ENCODE measurements at regions not wholly inside any gene's neighbourhood (a gene's known extent, or its start where the extent isn't known, plus 50 kb on each side); places are given as distances from the start of the nearest gene placed in this dataset.

DNA sequence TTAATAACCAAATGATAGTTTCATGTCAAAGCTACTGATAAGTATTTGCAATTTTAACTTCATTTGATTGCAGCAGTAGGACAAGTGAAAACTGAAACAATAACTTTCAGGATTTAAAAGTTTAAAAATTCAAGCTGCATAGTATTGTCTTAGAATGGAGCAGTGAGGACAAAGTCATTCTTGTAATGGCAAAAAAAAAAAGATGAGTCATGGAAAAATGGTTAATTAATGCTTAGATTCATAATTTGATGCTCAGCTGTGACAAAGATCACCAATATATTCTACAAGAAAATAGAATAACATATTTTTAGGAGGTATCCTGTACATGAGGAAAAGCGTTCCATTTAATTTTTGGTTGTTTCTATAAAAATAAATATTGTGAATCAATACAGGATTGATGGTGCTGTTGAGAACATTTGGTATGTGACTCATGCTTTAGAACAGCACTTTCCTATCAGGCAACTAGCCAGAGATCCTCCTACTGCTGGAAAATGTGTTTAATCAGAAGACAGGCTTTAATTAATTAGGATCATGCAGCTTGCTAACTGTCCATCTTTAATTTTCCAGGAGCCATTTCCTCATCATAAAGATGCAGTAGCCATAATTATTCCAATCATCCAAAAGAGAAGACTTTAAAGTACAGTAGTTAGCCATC, 239.0 kb upstream of the MMADHC start:
- DNase-seq = no peak

DNA sequence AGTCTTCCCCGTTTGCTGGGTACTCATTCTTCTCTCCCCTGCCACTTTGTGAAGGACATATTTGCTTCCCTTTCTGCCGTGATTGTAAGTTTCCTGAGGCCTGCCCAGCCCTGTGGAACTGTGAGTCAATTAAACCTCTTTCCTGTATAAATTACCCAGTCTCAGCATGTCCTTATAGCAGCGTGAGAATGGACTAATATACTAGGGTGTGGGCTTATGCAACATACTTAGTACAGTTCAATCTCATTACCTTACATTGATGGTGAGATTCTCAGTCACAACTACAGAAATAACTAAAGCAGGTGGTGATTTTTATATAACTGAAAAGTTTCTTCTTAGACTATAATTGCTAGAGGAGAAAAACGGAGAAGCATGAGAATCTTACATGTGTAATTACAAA, 237.9 kb upstream of the MMADHC start:
- no peak for DNase-seq

DNA sequence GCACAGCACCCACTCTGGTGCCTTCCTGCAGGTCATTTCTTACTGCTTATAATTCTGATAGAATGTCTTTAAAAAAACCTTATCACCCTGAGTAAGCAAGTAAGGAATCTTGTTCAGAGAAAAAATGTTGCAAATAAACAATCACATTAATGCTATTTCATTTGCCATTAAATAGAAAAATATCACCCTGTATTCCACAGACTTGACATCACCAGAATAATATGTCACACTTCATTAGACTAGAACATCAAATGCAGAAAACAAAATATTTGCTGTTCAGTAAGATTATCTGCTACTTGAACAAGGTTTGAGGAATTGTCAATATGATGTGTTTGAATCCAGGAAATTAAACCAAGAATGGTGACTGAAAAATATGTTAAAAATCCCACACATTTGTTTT, 236.6 kb upstream of the MMADHC start:
- DNase-seq = no peak

DNA sequence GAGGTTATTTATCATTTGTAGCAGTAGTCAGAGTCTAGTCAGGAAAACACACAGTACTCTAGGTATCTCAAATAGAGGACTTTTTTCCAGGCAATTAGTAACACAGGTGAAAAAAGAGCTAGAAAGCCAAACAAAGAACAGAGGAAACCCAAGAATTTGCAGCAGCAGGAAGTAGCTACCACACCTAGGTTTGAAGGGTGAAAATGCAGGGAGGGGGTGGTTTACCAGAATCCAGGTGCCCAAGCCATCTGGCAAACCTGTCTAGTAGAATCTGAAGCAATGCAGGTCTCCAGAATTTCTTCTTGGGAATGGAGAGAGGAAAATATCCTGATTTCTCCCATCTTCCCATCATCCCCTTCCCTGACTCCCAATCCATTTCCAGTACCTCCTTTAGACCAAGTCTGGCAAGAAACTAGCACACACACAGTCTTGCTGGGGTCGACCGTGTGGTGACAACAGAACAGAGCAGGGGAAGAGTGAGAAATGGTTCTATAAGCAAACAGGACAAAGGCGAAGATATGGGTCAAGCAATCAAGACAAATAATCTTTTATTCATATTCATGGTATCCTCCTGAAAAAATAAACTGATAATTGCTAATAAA, 231.9 kb upstream of the MMADHC start:
- DNase-seq = no peak

DNA sequence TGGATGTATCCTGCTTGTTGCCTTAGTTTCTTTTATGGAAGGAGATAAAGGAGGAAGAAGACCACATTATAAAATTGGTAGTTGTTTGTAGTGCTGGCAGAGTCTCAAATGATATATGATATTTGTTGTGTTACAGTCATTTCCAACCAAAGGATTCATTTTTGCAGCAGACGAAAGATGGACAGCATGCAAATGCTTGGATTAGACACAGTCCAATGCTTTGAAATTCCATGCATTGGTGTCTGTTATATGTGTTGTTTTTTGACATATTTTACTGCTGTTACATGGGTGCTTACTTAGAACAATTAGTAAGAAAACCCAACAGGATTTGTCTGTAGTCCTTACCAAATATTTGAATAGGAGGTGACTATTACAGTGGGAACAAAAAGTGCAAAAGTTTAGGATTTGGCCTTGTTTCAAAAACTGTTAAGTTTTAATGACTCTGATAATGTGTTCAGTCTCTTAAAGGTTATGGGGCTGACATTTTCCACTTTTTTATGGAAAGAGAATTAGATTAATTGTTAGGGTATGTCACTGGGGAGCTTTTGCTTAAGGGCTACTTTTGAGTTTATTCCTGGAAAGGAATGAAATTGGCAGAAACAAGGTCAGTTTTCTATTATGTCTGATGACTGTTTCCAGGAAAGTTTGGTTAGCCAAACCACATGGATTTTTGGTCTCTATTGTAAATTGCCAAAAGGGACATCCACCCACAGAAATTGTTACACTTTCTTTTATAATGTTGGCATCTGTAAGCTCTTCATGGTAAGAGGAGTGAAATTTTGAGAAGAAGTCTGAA, 229.4 kb upstream of the MMADHC start:
- DNase-seq = no peak

DNA sequence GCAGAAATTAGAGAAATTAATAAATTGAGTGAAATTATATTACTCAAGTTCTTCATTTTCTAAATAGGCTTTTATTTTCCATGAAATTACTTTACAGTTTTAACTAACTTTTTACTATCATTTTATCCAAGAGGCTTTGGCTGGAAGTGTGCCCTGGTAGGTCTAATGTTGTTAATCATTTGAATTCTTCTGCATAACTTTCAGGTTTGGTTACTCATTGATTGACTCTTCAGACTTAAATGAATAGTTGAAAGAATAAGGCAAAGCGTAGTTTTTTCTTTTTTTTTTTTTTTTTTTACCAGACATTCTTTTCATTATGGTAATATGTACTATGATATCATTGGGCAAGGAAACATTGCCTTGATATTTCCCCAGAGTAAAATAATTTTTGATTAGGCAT, 228.4 kb upstream of the MMADHC start:
- no peak for DNase-seq

DNA sequence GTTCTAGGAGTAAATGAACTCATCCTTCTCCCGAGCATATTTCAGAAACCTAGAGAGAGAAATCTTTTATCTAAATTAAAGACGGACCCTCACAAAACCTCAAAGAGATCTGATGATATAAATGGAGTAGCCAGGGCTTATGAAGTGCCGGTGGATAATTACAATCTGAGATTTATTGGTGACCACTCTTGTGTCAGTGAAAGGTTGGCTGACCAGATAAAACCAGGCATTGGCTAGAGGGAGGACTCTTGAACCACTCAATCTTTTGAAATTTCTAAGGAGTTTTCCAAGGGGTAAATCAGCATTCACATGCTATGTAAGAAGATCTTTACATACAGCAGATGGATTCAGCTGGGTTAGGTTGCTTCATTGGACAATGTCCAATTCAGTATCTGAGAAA, 227.3 kb upstream of the MMADHC start:
- no peak for DNase-seq

DNA sequence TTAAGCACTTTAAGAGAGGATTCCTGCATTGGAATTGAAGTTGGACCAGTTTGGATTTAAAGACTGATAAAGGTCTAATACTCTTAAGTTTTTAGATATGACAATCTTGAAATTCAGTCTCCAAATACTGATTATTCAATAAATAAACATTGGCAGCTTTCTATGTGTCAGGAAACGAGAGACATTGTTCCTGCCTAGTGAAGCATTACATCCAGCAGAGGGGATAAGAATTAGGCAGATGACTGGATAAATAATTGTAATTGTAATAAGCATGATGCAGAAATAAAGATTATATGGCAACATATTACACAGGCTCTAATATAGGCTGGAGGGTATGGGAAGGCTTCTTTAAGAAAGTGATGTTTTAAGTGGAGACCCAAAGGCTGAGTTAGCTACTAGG, 226.5 kb upstream of the MMADHC start:
- DNase-seq = no peak

DNA sequence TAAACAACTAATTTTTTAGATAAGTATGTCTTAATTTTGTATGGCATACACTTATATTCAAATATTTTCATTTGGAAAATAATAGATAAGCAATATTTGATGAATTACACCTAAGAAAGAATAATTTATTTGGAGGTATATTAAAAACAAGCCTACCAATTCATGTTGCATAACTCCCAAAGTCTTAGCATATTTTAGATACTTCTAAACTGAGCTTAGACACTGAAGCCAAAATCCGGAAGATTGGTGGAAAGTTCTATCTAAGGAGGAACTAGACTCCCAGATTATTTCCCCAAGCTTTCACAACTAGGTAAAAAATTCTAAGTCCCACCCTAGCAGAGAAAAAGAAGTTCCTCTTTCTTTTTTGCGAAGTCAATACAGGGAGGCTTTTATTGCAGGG, 221.0 kb upstream of the MMADHC start:
- no peak for DNase-seq

DNA sequence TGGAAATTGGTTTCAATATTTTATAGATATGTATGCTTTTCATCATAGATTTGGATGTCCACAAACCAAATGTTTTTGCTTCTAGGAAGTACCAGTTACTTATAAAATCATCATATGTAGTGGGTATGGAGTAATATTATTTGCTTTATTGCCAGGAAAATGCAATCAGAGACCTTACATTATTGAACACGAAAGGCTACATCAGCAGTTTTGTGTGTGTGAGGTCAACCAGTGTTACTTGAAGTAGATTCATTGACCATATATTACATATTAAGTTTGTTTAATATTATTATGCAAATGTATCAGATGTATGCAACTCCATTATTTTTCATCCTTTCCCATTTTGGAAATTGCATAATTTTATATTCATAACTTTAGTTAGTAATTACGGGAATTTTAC, 219.1 kb upstream of the MMADHC start:
- no peak for DNase-seq

DNA sequence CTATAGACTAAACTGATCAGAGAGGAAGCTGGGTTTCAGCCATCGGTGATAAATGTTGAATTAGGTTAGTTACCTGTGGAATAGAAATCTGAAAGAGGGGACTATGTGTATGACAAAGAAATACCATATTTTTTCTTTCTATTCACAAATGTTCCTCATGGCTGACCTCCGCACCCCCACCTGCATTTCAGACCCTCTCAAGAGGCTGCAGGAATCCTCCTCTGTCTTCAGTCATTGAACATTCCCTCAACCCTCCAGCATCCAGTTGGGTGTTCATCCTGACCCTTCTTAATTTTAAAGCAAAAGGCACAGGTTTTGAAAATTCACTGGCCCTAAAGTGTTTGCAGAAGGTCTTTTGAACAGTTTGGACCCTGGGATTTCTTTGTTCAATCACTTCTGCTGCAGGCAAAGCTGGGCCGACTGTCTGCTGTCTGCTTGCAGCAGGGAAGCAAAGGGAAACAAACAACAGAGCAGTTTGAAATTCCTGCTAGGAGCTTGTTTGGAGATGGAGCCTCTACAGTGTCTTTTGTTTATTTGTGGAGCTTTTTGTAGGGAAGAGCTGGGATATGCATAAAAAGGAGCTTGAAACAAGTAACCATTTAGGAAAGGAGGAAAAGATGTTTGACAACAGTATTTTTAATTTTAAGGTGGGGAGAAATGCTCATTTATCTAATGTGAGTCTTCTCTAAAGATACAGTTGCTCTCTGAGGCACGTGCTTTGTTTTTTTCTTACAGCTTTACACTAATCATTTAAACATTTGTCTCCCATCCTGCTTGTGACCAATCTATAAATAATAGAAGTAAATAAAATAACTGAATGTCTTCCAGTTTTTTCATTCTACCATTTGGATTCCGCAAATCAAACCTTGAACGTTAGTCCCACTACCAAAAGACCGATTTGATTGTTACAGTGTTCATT, 213.3 kb upstream of the MMADHC start:
- DNase-seq = no peak

DNA sequence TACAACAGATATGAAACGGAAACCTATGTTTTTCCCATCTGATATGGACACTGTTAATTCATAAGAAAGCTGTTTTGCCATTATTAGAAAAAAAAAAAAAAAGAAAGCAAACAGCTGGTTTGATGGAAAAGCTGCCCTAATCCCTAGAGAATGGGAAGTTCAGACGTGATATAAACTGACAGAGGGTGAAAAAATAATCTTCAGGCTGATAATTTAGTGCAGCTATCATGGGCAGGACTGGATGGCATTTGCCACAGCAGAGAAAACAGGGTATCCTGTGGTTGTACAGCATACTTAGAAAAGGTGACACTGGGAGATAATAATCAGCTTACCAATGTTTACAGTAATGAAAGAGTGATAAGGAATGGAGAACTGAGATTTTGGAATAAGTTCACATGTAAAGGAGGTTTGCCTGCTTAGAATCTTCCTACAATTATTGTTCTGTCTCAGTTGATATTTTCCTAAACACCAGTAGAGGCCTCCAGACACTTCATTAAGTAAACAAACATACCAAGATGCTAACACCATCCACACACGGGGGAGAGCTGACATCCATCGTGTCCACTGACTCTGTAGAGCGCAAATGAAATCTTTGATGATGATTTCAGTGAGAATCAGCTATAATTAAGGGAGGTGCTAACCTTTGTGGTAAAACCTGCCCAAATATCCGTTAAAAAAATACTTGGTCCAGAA, 211.6 kb upstream of the MMADHC start:
- DNase-seq = no peak

DNA sequence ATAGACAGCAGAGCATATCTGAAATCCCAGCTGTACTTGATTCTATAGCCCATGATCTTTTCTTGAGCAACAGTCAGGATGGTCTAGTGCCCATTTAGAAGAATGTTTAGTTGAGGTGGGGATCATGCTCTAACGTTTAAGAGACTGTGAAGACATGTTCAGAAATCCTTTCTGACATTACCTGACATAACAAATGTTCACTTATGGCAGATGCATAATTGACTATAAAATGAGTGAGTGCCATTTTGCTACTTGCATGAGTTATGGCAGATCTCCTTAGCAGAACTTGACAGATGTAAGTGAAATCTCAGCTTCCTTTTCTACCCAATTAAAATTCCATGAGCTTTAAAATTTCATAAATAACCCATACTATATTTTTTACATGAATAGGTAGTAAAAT, 209.5 kb upstream of the MMADHC start:
- no peak for DNase-seq

DNA sequence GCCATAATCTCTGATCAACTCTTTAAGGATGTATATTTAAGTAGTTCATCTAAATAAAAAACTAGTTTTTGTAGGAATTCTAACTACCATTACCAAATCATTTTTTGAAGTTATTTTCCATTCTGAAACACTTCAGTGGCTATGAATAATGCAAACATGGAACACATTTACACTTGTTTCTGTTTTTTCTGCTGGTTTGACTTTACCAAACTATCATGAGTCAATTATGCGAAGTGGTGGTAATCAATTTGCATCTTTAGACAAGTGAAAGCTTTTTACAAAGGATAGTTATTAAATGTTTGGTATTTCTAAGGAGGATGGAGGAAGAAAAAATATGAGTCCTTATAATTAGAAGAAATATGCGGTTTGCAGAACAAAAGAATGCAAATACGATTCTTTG, 202.0 kb upstream of the MMADHC start:
- no peak for DNase-seq

DNA sequence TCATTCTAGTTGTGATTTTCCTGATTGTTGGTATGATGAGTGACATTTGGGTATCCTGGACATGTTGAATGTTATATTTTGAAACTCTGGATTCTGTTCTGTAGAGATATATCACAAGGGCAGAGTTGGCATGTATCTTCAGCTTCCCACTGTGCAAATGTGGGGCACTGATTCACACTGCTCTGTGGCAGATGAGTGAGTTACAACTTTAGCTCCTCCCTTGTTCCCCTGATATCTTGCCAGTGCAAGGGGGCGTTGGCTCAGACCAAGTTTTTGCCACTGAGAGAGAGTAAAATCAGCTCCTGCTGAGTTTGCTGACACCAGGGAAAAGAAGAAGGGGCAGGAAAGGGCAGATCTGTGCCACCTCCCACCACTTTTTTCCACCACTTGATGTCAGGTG, 199.6 kb upstream of the MMADHC start:
- DNase-seq = no peak

DNA sequence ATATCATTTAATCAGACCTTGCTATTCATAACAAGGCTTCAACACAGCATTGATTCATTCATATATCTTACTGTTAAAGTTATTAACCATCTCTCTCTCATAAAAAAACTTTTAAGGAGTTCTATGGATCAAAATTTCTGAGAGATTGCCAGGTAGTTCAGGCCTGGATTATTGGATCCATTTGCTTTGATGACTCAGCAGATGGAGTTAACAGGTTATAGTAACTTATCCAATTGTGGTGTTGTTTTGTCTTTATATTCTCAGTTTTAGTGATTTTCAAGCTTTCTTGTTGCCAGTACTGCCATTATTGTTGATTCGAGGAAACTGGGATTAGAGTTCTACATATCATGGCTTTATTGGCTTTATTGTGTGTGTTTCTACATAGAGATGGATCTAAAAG, 195.7 kb upstream of the MMADHC start:
- DNase-seq = no peak

DNA sequence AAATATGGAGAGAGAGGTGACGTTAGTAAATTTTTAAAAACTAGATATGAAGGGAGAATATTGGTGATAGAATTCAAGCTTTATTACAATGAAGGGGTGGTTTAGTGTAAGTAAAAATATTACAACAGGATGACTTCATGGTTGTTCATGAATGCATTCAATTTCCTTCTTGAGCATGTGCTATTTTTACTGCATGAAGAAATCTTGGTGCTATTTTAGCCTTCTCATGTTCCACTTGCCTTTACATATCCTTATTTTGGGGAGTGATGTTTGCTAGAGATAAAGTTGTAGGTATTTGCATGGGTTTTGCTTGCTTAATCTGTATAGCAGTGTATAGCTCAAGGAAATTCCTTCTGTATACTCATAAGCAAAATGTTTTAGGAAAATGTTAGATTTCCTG, 195.0 kb upstream of the MMADHC start:
- DNase-seq = no peak

DNA sequence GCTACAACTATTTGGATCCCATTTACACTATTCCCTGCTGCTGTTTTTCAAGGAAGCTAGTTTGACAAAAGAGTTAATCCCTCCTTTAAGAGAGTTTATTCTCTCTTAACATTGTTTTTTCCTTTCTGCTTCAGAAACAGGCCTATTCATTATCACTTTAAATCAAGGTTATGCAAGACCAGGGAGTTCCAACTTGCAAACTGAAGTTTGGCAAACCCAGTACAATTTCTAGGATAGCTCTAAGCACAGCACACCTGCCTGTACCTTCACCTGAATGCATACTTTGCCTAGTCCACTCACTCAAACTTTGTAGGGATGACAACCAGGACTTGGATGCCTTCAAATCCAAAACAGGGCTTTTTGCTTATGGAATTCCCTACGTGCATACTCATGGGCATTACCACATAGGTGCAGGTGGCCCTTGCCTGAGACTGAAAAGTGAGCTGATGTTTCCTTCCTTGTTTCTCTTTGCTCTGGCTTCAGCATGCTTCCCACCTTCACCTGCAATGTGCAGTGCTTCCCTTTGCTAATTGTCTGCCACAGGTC, 193.8 kb upstream of the MMADHC start:
- DNase-seq = no peak

DNA sequence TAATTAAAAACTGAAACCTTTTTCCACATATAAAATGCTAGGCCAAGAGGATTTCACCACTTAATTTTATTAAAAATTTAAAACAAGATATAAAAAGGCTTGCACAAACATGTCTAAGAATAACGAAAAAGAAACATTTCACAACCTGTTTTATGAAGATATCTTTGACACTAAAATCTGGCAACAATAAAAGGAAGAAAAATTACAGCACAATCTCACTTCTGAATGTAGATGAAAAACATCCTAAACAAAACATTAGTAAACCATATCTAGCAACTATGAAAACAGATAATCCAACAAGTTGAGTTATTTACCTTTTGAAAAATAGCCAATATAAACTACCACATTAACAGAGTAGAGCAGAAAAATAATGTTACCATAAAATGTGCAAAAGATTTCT, 185.4 kb upstream of the MMADHC start:
- DNase-seq = no peak

DNA sequence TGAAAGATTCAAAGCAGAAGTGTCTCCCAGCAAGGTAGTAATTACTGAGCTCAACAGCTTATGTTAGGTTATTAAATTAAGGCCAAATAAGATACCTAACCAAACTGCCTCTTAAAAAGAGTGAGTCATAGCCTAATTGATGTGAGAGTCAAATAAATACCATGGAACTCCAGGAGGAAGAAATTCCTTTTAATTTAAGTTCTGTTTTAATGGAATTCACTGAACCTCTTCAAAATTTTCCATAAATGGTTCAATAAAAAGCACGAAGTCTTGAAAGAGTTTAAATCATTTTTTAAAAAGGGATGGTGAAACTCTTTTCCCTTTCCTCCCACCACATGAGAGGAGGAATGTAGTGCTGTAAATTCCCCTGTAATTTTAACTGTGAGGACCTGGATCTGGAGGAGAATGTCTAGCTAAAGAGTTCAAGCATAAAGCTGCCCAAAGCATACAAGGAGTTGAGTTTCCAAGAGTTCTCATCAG, 180.8 kb upstream of the MMADHC start:
- DNase-seq = no peak

DNA sequence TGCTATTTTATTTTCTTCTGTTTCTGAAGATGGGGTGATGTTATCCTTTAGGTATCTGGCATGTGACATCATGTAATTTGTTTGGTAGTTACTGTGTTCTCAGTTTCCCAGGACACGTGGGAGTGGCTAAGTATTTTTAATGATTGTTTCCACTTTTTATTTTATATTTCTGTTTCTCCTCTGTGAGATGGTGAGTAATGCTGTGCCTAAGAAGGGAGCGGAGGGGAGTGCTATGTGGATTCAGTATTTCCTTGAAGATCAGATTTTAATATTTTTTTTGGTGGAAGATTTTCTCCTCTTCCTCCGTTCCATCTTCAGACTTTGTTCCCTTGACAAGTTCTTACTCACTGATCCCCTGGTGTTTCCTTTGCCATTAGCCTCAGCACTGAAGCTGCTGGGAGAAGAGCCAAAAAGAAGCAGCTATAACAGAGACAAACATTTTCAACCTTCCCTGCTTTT, 180.0 kb upstream of the MMADHC start:
- no peak for DNase-seq

DNA sequence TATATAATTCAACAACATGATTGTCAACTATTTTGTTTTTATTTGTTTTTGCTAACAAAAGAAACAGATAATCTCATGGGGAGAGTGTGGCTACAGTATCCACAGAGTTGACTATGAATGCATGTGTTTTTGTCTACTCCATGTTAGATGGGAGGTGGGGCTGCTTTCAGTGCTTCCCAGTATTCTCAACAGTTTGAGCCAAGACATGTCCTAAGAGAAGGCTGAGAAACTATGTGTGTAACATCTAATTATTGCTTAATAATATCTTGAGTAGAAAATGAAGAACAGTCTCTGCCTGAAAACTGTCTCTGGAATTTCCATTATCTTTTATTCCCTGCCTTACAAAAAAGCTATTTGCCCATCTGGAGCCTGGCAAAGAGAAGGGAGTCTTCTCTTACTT, 178.8 kb upstream of the MMADHC start:
- DNase-seq = no peak

All from GOT3 (cell line).